ENCODE measurements at regions not wholly inside any gene's neighbourhood (a gene's known extent, or its start where the extent isn't known, plus 50 kb on each side); places are given as distances from the start of the nearest gene placed in this dataset.
"Not testable (repeated sequence)": the region's sequence is repeated elsewhere in the genome, so short reads cannot be mapped to it uniquely, and the experiment has no call there.

DNA sequence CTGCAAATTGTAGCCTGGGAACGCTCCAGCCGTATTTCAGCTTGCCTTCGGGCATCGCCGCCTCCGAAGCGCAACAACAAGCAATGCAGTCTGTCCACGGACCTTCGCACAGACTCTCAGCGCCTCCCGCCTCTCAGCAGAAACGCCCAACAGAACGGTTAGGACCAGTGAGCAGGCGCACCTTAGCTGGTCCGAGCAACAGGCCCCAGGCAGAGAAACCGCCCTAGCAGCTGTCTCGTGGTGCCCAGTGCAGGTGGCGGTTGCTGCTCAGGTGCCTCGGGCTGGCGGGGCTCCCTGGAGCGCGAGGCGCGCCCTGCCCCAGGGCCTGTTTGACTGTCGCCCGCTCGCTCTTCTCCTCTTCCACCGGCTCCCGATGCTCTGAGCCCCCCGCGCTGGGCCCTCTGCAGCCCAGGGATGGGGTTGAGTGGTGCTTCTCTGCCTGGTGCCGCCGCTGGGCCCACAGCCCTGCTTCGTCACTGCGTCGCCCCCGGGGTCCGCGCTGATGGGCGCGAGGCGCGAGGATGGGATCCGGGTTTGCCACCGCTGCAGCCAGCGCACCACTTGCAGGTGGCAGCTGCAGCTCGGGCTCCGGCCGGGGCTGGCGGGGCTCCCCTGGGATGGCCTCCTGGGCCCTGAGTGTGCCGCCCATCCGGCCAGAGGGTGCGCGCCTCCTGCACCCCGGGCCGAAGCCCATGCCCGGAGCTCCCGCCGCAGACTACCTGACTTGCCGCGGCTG, 268.4 kb upstream of the FRG2C start:
- no peak for DNase-seq

- no peak for DNase-seq
Measured at GRCh38 chr3:75396316-75396802, 267.8 kb upstream of the FRG2C start.

DNA sequence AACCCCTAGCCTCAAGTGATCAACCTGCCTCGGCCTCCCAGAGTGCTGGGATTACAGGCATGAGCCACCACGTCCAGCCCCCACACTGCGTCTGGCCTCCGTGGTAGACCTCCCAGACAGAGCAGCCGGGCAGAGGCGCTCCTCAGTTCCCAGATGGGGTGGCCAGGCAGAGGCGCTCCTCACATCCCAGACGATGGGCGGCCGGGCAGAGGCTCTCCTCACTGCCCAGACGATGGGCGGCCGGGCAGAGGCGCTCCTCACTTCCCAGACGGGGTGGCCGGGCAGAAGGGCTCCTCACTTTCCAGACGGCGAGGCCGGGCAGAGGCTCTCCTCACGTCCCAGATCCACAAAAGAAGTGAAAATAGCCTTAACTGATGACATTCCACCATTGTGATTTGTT, 266.6 kb upstream of the FRG2C start:
- DNase-seq = not testable (repeated sequence)

- DNase-seq = not testable (repeated sequence)
Measured at GRCh38 chr3:75422101-75422945, 241.8 kb upstream of the FRG2C start.

DNA sequence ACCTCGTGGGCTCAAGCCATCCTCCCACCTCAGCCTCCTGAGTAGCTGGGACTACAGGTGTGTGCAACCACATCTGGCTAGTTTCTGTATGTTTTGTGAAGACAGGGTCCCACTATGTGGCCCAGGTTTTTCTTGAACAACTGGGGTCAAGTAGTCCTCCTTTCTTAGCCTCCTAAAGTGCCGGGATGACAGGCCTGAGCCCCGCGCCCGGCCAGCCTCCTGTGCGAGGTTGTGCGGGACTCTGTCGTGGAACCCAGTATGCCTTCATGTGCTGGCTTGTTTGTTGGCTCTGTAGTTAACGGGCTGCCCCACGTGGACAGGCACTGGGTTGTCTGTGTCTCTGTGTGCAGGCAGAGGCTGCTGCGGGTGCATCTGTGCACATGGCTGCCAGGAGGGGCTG, 238.7 kb upstream of the FRG2C start:
- DNase-seq = not testable (repeated sequence)

DNA sequence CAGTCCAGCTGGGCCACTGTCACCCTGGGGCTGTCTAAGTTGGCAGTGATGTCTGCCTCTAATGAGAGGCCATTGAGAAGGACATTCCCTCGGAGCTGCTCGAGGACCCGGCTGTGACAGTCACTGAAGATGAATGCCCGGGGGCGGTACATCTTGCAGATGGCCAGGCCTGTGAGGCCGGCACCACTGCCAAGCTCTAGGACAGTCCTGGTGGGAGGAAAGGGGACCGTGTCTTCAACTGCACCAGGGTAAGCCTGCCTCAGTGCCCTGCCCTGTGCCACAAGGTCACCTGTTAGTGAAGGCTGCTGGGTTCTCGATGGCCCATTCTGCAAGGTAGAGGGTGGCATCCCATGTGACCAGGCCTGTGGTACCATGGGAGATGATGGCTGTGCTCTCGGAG, 236.6 kb upstream of the FRG2C start:
- not testable (repeated sequence) for DNase-seq

DNA sequence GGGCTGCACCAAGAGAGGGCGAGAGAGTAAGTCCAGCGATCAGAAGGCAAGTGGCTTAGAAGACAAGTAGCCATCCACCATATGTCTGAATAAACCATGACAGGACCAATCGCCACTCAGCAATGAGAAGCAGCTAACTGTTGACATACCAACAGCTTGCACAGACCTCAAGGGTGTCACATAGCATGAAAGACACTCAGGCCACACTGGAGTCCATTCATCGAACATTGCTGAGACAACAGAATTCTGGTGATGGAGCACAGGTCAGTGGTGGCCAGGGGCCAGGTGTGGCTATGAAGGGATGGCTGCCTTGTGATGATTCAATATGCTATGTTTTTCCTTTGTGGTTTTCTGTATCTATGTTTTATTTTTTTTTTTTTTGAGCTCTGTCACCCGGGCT, 236.2 kb upstream of the FRG2C start:
- not testable (repeated sequence) for DNase-seq

DNA sequence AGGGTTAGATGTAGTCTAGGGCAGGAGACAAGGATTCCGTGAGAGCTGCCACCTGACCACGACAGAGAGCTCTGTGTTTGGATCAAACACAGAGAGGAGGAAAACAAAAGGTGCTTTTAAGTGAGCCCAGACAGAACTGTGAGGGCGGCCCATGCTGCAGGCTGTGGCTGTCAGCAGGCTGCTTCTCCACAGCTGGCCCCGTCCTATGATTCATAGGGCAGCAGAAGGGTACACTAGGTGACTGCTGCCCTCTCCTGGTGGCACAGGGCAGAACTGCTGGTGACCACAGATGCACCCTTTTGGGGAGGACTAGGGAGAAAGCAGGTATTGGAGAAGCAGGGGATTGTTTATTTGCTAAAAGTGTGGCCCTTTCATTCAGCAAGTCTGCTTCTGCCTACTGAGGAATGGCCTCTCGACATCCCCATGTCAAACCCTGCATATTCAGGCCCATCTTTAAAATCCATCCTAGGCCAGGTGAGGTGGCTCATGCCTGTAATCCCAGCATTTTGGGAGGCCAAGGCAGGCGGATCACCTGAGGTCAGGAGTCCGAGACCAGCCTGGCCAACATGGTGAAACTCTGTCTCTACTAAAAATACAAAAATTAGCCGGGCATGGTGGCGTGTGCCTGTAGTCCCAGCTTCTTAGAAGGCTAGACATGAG, 234.4 kb upstream of the FRG2C start:
- DNase-seq = not testable (repeated sequence)

DNA sequence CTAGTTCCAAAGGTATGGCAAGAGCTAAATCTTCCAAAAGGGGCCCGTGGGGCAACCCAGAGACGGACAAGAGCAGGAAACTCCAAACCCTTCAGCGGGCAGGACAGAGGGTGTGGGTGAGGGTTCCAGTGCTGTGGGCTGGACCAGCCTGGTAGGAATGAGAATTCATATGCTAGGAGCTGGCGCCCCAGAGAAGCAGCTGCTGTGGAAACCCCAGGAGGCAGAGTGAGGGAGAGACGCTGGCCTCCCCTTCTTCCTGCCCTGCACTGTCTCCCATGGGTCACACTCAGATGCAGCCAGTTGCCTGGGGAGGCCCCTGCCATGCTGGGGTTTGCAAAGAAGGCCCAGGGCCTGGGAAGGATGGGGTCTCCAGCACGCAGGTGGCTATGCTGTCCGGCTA, 233.7 kb upstream of the FRG2C start:
- not testable (repeated sequence) for DNase-seq

DNA sequence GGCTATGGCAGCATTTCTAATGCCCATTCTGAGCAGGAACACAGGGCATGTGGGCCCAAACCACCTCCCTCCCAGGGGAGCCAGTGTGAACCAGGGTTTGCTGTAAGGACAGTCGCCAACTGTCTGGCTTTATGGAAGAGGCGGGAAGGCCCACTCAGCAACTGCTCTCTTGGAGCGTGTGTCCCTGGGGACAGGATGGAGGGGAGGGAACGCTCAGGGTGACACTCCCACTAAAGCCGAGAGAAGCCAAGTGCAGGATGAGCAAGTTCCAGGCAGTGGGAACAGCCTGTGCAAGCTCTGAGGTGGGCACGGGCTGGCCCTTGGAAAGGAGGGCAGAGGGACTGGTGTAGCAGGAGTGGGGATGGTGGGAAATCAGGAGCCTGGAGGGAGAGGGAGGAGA, 233.0 kb upstream of the FRG2C start:
- DNase-seq = not testable (repeated sequence)

DNA sequence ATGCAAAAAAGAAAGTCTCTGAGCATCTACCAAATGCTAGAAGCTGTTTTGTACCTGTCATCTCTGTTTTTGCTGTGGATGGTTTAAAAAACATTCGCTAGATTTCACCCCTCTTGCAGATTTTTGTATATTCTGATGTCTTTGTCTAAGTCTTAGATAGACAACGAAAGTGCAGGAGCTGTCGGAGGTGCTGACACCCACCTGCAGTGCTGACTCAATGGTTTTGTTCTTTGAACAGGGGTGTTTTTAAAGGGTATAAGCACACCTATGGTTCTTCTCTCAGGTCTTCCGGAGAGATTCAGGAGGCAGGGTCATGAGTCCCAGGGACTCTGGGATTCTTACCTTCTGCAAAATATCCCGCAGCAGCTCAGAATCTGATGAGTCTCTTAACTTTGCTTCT, 231.7 kb upstream of the FRG2C start:
- not testable (repeated sequence) for DNase-seq

GRCh38 chr3:75432885-75433284, 231.2 kb upstream of the FRG2C start:
- not testable (repeated sequence) for DNase-seq

DNA sequence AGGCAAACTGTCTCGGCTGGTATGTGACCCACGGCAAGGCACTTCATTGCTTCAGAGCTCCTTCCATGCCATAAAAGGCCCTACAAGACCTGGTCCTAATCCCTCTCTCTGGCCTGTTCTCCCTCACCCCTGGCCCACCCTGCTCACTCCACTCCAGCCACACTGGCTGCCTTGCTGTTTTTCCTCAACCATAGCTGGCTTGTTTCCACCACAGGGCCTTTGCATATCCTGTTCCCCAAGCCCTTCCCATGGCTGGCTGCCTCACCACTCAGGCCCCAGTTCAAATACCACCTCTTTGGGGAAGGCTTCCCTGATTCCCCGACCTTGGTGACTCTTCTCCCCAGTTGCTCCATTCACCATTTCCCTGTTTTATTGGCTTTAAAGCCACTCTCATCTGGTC, 230.8 kb upstream of the FRG2C start:
- not testable (repeated sequence) for DNase-seq

GRCh38 chr3:75434276-75434912, 229.7 kb upstream of the FRG2C start:
- DNase-seq = not testable (repeated sequence)

GRCh38 chr3:75434913-75435793, 229.0 kb upstream of the FRG2C start:
- DNase-seq = peak; percentile 88

DNA sequence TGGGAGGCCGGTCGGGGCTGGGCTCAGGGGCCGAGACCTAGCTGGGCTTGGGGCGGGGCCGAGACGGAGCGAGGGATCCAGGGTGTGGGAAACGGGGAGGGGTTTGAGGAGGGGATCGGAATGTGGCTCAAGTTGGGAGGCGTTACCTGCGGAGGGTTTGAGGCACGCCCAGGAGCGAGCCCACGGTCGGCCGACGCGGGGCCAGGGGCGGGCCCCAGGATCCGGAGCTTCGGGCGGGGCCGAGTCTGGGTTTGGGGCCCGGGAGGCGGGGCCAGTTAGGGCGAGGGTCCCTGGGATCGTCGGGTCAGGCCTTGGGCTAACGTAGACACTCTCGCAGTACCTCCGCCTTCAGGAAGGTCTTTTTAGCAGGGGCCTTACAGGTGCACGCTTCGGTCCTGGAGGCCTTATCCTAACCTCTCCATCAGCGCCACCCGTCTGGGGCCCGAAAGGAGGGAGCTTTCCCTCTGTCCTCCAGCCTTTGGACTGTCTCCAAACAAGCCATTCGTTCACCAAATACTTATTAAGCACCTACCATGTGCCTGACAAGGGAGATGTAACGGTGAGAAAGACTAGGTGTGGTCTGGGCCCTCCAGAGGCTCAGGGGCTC, 228.2 kb upstream of the FRG2C start:
- peak; percentile 81 for DNase-seq

DNA sequence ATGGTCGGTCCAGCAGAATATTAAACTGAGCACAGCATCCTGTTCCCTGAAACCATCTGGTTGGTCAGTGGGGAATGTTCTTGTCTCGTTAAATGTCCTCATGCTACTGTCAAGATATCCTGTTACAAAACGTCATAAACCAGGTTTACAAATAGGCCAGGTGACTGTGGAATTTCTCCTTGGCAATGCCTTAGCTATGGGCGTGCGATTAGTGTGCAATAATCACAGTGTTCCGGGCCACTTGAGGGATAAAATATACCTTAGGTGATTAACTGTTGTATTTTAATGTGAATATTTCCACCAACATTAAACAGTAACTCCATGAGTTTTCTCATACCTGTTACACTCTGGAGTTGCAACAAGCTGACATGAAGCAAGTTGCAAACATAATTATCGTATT, 223.1 kb upstream of the FRG2C start:
- DNase-seq = not testable (repeated sequence)

- not testable (repeated sequence) for DNase-seq
Measured at GRCh38 chr3:75444634-75445033, 219.5 kb upstream of the FRG2C start.

DNA sequence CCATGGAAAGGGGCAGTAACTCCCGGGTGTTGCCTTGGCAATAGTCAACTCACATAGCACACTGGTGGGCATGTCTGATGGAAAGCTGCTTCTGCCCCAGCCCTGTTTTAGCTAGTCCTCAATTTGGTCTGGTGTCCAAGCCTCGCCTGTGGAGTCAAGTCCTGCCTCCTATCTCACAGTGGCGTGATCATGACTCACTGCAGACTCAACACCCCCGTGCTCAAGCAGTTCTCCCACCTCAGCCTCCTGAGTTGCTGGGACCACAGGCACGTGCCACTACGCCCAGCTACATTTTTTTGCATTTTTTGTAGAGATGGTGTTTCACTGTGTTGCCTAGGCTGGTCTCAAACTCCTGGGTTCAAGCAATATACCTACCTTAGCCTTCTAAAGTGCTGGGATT, 218.9 kb upstream of the FRG2C start:
- DNase-seq = not testable (repeated sequence)

DNA sequence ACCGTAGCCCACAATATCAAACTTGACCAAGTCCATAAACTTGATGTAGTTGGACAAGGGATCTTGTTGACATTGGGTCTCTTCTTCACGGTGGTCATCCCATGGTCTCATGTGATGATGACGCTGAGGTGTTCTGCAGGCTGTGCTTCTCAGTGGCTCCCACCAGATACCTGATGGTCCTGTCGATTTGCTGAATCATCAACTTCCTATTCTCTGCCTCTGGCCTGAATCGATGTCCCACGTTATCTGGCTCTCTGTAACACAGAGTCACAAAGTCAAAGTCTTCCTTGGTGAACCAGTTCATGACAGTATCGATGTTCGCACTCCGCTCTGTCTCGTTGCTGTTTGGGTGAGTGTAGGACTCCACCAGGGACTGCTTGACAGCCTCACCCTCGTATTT, 217.2 kb upstream of the FRG2C start:
- not testable (repeated sequence) for DNase-seq

DNA sequence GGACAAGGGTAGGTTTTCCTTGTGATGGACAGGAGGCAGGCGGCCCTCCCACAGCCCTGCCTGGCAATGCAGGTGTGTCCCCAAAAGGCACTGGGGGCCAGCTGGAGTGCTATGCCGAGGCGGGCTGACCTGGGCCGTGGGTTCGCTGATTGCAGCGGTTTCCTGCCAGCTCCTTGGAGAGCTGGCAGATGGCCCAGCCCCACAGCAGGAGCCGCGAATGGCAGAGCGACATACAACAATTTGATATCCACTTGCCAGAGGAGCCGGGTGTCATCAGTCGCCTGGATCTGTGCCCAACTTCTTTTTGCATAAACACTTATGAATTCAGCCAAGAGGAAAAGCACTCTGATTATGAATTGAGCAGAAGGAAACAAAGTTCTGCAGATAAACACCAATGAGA, 210.8 kb upstream of the FRG2C start:
- peak; percentile 85 for DNase-seq

All from NCI-H2171 (cell line).